GM19099 (cell line): ENCODE measurements at regions not wholly inside any gene's neighbourhood (a gene's known extent, or its start where the extent isn't known, plus 50 kb on each side); places are given as distances from the start of the nearest gene placed in this dataset.

Source experiments
- POLR2A ChIP-seq: IDR thresholded peaks from 3 replicates; pipeline ENCODE4 v1.6.1; 2011; ENCODE audit warnings: low read depth; ENCODE audit not compliant: insufficient read length; ENCODE audit errors: extremely low read depth

- TF ChIP-seq POLR2A: no peak
These were observed 244.2 kb downstream of the RFPL4B start for GRCh38 chr6:112591329-112591728.

- no peak for TF ChIP-seq POLR2A
These were observed 245.0 kb downstream of the RFPL4B start for GRCh38 chr6:112592159-112592558.

GRCh38 chr6:112594886-112595594 lies 247.9 kb downstream of the RFPL4B start:
- TF ChIP-seq POLR2A: no peak

GRCh38 chr6:112595841-112596240 lies 248.7 kb downstream of the RFPL4B start:
- no peak for TF ChIP-seq POLR2A

GRCh38 chr6:112597176-112597575 lies 250.0 kb downstream of the RFPL4B start:
- no peak for TF ChIP-seq POLR2A

- no peak for TF ChIP-seq POLR2A
These were observed 253.0 kb downstream of the RFPL4B start for GRCh38 chr6:112600168-112600567.

- no peak for TF ChIP-seq POLR2A
These were observed 256.6 kb downstream of the RFPL4B start for GRCh38 chr6:112603726-112604125.

GRCh38 chr6:112606656-112607435 lies 259.7 kb downstream of the RFPL4B start:
- no peak for TF ChIP-seq POLR2A

- no peak for TF ChIP-seq POLR2A
These were observed 266.3 kb downstream of the RFPL4B start for GRCh38 chr6:112613410-112613809.

- TF ChIP-seq POLR2A: no peak
These were observed 271.7 kb downstream of the RFPL4B start for GRCh38 chr6:112618849-112619248.

GRCh38 chr6:112620812-112621569 lies 273.9 kb downstream of the RFPL4B start:
- no peak for TF ChIP-seq POLR2A

GRCh38 chr6:112622036-112622435 lies 274.9 kb downstream of the RFPL4B start:
- no peak for TF ChIP-seq POLR2A

GRCh38 chr6:112626468-112627082 lies 279.4 kb downstream of the RFPL4B start:
- no peak for TF ChIP-seq POLR2A

- TF ChIP-seq POLR2A: no peak
These were observed 287.2 kb downstream of the RFPL4B start for GRCh38 chr6:112634376-112634775.

GRCh38 chr6:112636650-112637262 lies 289.6 kb downstream of the RFPL4B start:
- TF ChIP-seq POLR2A: no peak
